Dermis blood vessel endothelial cell (primary cell): ENCODE measurements at regions not wholly inside any gene's neighbourhood (a gene's known extent, or its start where the extent isn't known, plus 50 kb on each side); places are given as distances from the start of the nearest gene placed in this dataset.
A peak's percentile ranks its signal among the peaks of the same experiment; 100 is the strongest.
"Not testable (repeated sequence)": the region's sequence is repeated elsewhere in the genome, so short reads cannot be mapped to it uniquely, and the experiment has no call there.

Experiments
- DNase-seq: peaks from one replicate; pipeline ENCODE4 v3.0.0; 2010

GRCh38 chr9:78985084-78985738 is 586.6 kb upstream of the TLE4 start:
- DNase-seq, result no peak

GRCh38 chr9:78986446-78986845 is 585.3 kb upstream of the TLE4 start:
- DNase-seq, result no peak

DNA sequence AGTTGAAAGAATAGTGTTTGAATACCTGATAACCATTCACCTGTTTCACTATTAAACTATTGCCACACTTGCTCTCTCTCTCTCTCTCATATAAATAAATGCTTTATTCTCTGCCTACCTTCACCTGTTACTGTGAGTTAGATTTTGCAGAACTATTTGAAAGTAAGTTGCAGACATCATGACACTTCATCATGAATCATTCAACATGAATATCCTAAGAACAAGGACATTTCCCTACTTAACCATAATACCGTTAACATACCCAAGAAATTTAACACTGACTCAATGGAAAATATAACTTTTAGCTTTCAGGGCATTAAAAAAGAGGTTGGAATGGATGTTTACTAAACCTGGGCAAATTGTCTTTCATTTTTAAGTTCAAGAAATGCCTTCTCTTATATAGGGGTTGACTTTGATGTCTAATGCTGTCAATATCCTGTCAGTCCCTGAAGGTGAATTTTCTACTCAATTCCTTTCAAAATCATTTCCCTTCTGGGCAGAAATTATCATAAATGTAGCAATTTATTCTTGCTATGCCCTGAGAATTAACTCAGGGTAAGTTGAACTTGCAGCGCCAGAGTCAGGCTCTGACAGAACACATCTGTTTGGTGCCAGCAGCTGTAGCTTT is 582.6 kb upstream of the TLE4 start:
- DNase-seq, result peak; percentile 24

DNA sequence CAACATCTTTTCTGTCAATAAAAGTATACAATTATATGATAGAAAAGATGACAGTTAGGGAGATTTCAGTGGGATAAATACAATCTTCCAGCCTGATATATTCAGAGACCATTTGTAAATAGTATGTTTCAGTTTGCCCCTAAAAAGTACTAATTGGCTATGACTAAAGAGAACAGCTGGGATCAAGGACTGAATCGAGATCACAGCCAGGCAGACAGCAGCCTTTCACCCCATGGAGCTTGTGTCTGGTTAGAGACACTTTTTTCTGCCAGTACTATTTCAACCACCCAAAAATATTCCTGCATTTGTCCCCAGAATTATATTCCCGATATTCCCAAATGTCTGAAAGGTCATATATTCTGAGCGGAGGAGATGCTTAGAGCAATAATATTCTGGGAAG is 577.3 kb upstream of the TLE4 start:
- no peak for DNase-seq

DNA sequence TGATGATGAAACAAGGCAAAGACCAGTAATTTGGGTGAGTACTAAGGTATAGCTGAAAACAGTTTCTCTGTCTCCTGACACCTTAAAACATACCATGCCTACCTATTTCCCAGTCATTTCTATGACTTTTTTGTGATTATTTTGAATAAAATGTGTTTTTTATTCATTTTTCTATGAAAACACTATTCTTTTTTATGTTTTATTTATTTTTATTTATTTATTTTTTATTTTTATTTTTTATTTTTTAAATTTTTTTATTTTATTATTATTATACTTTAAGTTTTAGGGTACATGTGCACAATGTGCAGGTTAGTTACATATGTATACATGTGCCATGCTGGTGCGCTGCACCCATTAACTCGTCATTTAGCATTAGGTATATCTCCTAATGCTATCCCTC is 576.8 kb upstream of the TLE4 start:
- not testable (repeated sequence) for DNase-seq

DNA sequence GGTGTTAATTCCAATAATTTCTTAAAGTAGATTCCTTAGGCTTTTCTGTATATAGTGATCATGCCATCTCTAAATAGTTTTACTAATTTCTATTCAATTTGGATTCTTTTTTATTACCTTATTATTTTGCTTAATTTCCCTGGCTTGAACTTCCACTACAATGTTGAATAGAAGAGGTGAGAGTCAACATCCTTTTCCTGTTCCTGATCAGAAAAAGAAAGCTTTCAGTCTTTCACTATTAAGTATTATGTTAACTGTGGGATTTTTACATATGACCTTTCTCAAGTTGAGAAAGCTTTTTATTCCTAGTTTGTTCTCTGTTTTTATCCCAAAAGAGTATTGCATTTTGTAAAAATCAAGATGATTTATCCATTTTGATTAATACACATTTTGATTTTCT is 574.5 kb upstream of the TLE4 start:
- peak; percentile 74 for DNase-seq

DNA sequence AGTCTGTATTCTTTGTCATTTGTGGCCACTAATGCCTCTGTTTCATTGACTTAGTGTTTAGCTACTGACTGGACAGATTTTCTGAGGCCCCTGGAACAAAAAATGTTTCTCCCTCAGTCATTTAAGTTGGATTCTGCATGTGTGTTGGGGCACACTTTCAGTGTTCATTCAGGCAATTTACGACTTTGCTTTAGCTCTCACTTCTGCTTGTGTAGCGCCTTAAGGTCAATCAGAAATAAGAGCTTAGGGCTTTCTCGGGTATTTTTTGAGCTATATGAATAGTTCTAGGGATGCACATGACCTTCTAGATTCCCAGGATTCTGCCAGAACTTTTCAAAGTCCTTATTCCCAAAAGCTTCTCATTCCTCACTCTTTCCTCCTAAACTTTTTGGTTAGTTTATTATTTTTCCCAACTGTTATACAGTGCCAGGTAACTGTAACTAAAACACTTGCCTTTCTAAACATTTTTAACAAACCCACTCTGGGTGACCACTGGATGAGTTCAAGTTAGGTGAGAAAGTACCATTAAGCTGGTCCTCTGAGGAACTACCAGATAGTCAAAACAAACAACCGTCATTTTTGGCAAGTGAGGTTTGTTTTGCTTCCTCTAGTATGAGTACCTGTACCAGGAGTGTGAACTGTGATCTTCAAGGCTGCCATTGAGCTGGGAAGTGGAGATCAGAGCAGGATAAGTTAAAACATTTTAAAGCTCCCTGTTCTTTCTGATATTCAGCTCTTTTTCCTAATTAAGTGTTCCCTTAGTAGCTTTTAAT is 571.3 kb upstream of the TLE4 start:
- peak; percentile 21 for DNase-seq

GRCh38 chr9:79001012-79001411 is 570.8 kb upstream of the TLE4 start:
- DNase-seq, result no peak

GRCh38 chr9:79003514-79003913 is 568.3 kb upstream of the TLE4 start:
- no peak for DNase-seq

GRCh38 chr9:79004032-79004431 is 567.7 kb upstream of the TLE4 start:
- DNase-seq, result no peak

DNA sequence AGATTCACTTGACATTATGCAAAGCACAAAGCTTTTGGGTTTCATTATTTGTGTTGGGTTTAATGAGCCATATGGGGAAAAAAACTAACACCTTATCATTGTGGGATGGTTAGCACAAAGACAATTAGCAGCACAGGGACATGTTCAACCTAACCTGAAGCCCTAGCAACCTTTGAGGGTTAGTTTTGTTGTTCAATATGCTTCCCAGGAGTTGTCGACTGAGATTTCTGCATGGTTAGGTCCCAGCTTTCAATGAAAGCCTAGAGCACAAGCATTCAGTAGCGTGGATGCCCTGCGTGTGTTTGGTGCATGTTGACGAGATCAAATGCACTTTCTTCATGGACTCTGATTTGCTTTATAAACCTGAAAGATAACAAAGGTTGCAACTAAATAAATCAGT is 565.2 kb upstream of the TLE4 start:
- DNase-seq, result no peak

- DNase-seq, result no peak
Measured at GRCh38 chr9:79007701-79008483, 563.9 kb upstream of the TLE4 start.

- DNase-seq, result no peak
Measured at GRCh38 chr9:79008916-79009315, 562.8 kb upstream of the TLE4 start.

GRCh38 chr9:79011461-79011860 is 560.3 kb upstream of the TLE4 start:
- DNase-seq, result no peak

DNA sequence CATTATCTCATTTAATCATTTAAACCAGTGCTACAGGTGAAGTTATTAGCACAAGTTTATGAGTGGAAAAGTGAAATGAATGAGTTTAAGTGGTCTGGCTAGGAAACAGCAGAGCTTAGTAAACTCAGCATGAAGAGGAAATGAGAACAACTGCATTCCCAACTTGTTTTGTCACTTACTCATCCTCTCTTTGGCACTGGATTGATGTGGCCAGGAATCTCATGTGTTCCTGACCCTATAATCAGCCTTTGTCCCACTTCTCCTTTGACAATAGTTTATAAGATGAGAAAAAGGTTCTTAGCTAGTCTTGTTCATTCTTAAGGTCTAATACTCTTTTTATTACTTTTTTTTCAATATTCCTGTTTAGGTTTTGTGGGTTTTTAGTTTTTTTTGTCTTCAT is 559.2 kb upstream of the TLE4 start:
- DNase-seq, result peak; percentile 80

GRCh38 chr9:79013715-79014610 is 557.8 kb upstream of the TLE4 start:
- peak; percentile 80 for DNase-seq

- DNase-seq, result peak; percentile 10
Measured at GRCh38 chr9:79014929-79015699, 556.7 kb upstream of the TLE4 start.

- DNase-seq, result no peak
Measured at GRCh38 chr9:79015951-79016350, 555.8 kb upstream of the TLE4 start.

- DNase-seq, result no peak
Measured at GRCh38 chr9:79020276-79020675, 551.5 kb upstream of the TLE4 start.

- no peak for DNase-seq
Measured at GRCh38 chr9:79021084-79021483, 550.7 kb upstream of the TLE4 start.

DNA sequence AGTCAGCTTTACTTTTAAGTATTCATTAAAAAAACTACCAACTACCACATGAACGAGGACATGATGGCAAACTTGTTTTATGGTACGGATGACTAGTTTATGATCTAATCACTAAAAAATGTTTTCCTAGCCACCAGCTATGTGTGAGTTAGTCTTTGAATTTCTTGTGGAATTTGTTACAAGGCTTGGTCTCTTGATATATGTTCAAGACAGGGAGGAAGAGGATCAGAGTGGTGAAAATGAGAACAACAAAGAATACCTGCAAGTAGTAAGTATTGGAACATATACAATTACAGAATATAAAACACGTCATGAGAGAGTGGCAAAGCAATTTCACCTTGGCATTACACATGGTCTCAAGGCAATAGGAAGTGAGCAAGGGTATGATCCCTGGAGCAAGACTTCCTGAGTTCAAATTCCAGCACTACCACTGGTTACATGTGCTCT is 548.6 kb upstream of the TLE4 start:
- peak; percentile 64 for DNase-seq
